Neural cell (in vitro differentiated cells): ENCODE measurements at regions not wholly inside any gene's neighbourhood (a gene's known extent, or its start where the extent isn't known, plus 50 kb on each side); places are given as distances from the start of the nearest gene placed in this dataset.

ENCODE experiments used
- H2AFZ ChIP-seq: fragments of 200-600, 300-800 bp; sonication (generic), shearing (Covaris generic); 2 replicates; pipeline ENCODE4 v1.6.0; 2014; ENCODE audit warnings: low read depth, mild to moderate bottlenecking, antibody characterized with exemption, low read length, moderate library complexity
- H3F3A ChIP-seq: fragments of 200-600 bp; shearing (Covaris generic); 2 replicates; pipeline ENCODE4 v1.6.1; 2016; ENCODE audit warnings: mild to moderate bottlenecking, moderate library complexity, mixed read lengths, antibody characterized with exemption, low read length; ENCODE audit not compliant: insufficient read depth, poor library complexity, severe bottlenecking
- H3K27ac ChIP-seq: fragments of 200-600, 300-800 bp; sonication (generic), shearing (Covaris generic); 2 replicates; pipeline ENCODE4 v1.5.1; 2014; ENCODE audit warnings: mild to moderate bottlenecking, low read length, moderate library complexity
- H3K27me3 ChIP-seq: fragments of 300-800, 200-600 bp; sonication (generic), shearing (Covaris generic); 2 replicates; pipeline ENCODE4 v1.6.0; 2014; ENCODE audit warnings: mild to moderate bottlenecking, low read depth, low read length, moderate library complexity; ENCODE audit not compliant: insufficient read depth
- H3K36me3 ChIP-seq: fragments of 300-800, 200-600 bp; sonication (generic), shearing (Covaris generic); 2 replicates; pipeline ENCODE4 v1.5.1; 2014; ENCODE audit warnings: mild to moderate bottlenecking, antibody characterized with exemption, low read length, moderate library complexity; ENCODE audit not compliant: insufficient read depth
- H3K4me2 ChIP-seq: fragments of 300-800, 200-600 bp; sonication (generic), shearing (Covaris generic); 2 replicates; pipeline ENCODE4 v1.6.0; 2014; ENCODE audit warnings: mild to moderate bottlenecking, low read length
- H3K4me3 ChIP-seq: fragments of 300-800, 200-600 bp; sonication (generic), shearing (Covaris generic); 2 replicates; pipeline ENCODE4 v1.5.1; 2014; ENCODE audit warnings: mild to moderate bottlenecking, low read length, moderate library complexity
- H3K79me2 ChIP-seq: fragments of 200-600 bp; shearing (Covaris generic); replicated peaks from 2 replicates; pipeline ENCODE4 v1.6.0; 2014; ENCODE audit warnings: mild to moderate bottlenecking, low read length, moderate library complexity; ENCODE audit not compliant: insufficient read depth
- H3K9ac ChIP-seq: fragments of 300-800, 200-600 bp; sonication (generic), shearing (Covaris generic); 2 replicates; pipeline ENCODE4 v1.6.1; 2016; ENCODE audit warnings: mild to moderate bottlenecking, low read length, mixed read lengths
- H3K9me2 ChIP-seq: fragments of 200-600 bp; shearing (Covaris generic); 2 replicates; pipeline ENCODE4 v1.6.1; 2016; ENCODE audit warnings: mild to moderate bottlenecking, low read length, mixed read lengths; ENCODE audit not compliant: insufficient read depth
- H3K9me3 ChIP-seq: fragments of 200-600, 300-800 bp; sonication (generic), shearing (Covaris generic); 2 replicates; pipeline ENCODE4 v1.6.1; 2016; ENCODE audit warnings: mild to moderate bottlenecking, mixed run types, low read length, moderate library complexity, mixed read lengths
- H4K20me1 ChIP-seq: fragments of 200-600 bp; shearing (Covaris generic); 2 replicates; pipeline ENCODE4 v1.6.1; 2016; ENCODE audit warnings: mild to moderate bottlenecking, mixed run types; ENCODE audit not compliant: insufficient read depth
- EP300 ChIP-seq: fragments of 450-650 bp; conservative IDR thresholded peaks from 2 replicates; pipeline ENCODE4 v1.6.1; 2014; ENCODE audit warnings: antibody characterized with exemption, mild to moderate bottlenecking, moderate library complexity; ENCODE audit not compliant: poor library complexity, severe bottlenecking
- EZH2 ChIP-seq: fragments of 200-600, 300-800 bp; shearing (Covaris generic), sonication (generic); IDR thresholded peaks from 2 replicates; pipeline ENCODE4 v1.6.1; 2014; ENCODE audit warnings: antibody characterized with exemption, low read length, borderline replicate concordance, mild to moderate bottlenecking; ENCODE audit not compliant: insufficient read depth, poor library complexity, severe bottlenecking
- MXI1 ChIP-seq: fragments of 450-650 bp; conservative IDR thresholded peaks from 2 replicates; pipeline ENCODE4 v1.6.1; 2014; ENCODE audit warnings: antibody characterized with exemption, mild to moderate bottlenecking; ENCODE audit not compliant: poor library complexity, severe bottlenecking
- POLR2AphosphoS5 ChIP-seq: IDR thresholded peaks from 2 replicates; pipeline ENCODE4 v1.6.1; 2012
- RAD21 ChIP-seq: fragments of 450-650 bp; conservative IDR thresholded peaks from 2 replicates; pipeline ENCODE4 v1.6.1; 2014; ENCODE audit warnings: antibody characterized with exemption, mild to moderate bottlenecking, moderate library complexity
- SMC3 ChIP-seq: fragments of 450-650 bp; conservative IDR thresholded peaks from 2 replicates; pipeline ENCODE4 v1.6.1; 2014; ENCODE audit warnings: antibody characterized with exemption, mild to moderate bottlenecking, moderate library complexity; ENCODE audit not compliant: poor library complexity
- TAF1 ChIP-seq: IDR thresholded peaks from 2 replicates; pipeline ENCODE4 v1.6.1; 2012; ENCODE audit warnings: low read depth
- TF ChIP-seq, protein P1 (sequence below): IDR thresholded peaks from 2 replicates; pipeline ENCODE4 v1.6.1; 2012; ENCODE audit warnings: borderline replicate concordance
- TF ChIP-seq, protein P2 (sequence below): fragments of 450-650 bp; IDR thresholded peaks from 2 replicates; pipeline ENCODE4 v1.5.1; 2014; ENCODE audit warnings: antibody characterized with exemption, mild to moderate bottlenecking, moderate library complexity; ENCODE audit not compliant: poor library complexity, severe bottlenecking

DNA sequence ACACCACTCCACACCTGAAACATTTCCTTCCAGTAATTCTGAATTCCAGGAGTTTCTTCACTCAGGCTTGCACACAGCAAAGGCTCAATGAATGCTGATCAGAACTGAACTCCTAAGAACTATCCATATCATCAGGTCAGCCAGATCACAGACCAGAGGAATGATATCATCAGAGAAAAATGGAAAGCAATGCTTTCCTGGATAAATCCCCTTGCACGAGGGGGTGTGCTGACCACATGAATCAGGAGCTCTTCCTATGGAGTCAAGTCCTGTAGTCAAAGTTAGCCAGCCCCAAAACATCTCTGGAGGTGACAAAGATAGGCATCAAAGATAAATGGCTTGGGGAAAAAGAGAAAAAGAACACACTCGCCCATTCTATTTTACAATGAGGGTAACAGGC is 83.8 kb upstream of the ACVR2A start:
- Histone ChIP-seq H3K36me3 (no peaks in the 10 kb centered on the region), H3K9me2 (no peaks in the 10 kb centered on the region), H3K9ac (no peak overlapping the region), H3F3A (no peaks in the 10 kb centered on the region), H3K4me2 (no peak overlapping the region), H2AFZ (no peak overlapping the region), H3K4me3 (no peak overlapping the region), H3K79me2 (no peaks in the 10 kb centered on the region), H3K9me3 (no peaks in the 10 kb centered on the region), H4K20me1 (no peaks in the 10 kb centered on the region), H3K27ac (no peak overlapping the region), H3K27me3 (no peaks in the 10 kb centered on the region)
- TF ChIP-seq POLR2AphosphoS5, result no peak
- no peak for TF ChIP-seq SMC3
- TF ChIP-seq EP300, result no peak
- TF ChIP-seq MXI1, result no peak
- no peak for TF ChIP-seq EZH2
- TF ChIP-seq, protein P1, sequence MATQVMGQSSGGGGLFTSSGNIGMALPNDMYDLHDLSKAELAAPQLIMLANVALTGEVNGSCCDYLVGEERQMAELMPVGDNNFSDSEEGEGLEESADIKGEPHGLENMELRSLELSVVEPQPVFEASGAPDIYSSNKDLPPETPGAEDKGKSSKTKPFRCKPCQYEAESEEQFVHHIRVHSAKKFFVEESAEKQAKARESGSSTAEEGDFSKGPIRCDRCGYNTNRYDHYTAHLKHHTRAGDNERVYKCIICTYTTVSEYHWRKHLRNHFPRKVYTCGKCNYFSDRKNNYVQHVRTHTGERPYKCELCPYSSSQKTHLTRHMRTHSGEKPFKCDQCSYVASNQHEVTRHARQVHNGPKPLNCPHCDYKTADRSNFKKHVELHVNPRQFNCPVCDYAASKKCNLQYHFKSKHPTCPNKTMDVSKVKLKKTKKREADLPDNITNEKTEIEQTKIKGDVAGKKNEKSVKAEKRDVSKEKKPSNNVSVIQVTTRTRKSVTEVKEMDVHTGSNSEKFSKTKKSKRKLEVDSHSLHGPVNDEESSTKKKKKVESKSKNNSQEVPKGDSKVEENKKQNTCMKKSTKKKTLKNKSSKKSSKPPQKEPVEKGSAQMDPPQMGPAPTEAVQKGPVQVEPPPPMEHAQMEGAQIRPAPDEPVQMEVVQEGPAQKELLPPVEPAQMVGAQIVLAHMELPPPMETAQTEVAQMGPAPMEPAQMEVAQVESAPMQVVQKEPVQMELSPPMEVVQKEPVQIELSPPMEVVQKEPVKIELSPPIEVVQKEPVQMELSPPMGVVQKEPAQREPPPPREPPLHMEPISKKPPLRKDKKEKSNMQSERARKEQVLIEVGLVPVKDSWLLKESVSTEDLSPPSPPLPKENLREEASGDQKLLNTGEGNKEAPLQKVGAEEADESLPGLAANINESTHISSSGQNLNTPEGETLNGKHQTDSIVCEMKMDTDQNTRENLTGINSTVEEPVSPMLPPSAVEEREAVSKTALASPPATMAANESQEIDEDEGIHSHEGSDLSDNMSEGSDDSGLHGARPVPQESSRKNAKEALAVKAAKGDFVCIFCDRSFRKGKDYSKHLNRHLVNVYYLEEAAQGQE, result no peak
- no peak for TF ChIP-seq RAD21

DNA sequence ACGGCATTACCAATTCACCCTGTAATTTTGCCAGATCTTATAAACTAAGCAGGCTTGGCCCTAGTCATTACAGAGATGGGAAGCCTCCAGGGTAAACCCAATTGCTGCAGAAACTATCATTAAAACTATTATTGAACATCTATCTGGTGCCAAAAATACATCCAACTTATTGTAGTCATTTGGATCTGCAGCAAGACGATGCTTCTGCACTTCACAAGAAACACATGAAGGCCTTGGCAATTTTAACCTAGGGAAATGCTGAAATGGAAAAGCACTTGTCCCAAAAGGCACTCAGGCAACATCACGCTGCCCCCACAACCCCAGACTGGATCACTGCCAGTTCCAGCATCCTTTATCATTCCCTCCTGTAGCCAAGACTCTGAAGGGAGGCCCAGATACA is 85.3 kb upstream of the ACVR2A start:
- H3K9me2 ChIP-seq, result no peaks in the 10 kb centered on the region
- peak overlapping the region; percentile 8 for H3K4me2 ChIP-seq
- H3K79me2 ChIP-seq, result no peaks in the 10 kb centered on the region
- no peaks in the 10 kb centered on the region for H3K9me3 ChIP-seq
- no peak overlapping the region for H3K9ac ChIP-seq
- no peaks in the 10 kb centered on the region for H4K20me1 ChIP-seq
- no peak overlapping the region for H3K4me3 ChIP-seq
- H2AFZ ChIP-seq, result no peak overlapping the region
- H3K27ac ChIP-seq, result no peak overlapping the region
- H3K27me3 ChIP-seq, result no peaks in the 10 kb centered on the region
- H3F3A ChIP-seq, result no peaks in the 10 kb centered on the region
- no peaks in the 10 kb centered on the region for H3K36me3 ChIP-seq
- TF ChIP-seq, protein P2, sequence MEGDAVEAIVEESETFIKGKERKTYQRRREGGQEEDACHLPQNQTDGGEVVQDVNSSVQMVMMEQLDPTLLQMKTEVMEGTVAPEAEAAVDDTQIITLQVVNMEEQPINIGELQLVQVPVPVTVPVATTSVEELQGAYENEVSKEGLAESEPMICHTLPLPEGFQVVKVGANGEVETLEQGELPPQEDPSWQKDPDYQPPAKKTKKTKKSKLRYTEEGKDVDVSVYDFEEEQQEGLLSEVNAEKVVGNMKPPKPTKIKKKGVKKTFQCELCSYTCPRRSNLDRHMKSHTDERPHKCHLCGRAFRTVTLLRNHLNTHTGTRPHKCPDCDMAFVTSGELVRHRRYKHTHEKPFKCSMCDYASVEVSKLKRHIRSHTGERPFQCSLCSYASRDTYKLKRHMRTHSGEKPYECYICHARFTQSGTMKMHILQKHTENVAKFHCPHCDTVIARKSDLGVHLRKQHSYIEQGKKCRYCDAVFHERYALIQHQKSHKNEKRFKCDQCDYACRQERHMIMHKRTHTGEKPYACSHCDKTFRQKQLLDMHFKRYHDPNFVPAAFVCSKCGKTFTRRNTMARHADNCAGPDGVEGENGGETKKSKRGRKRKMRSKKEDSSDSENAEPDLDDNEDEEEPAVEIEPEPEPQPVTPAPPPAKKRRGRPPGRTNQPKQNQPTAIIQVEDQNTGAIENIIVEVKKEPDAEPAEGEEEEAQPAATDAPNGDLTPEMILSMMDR, result no peak
- no peak for TF ChIP-seq EZH2
- TF ChIP-seq, protein P1, result no peak
- TF ChIP-seq SMC3, result no peak
- no peak for TF ChIP-seq MXI1
- TF ChIP-seq EP300, result no peak
- TF ChIP-seq RAD21, result no peak
- no peak for TF ChIP-seq TAF1
- no peak for TF ChIP-seq POLR2AphosphoS5
